Neural cell (in vitro differentiated cells): ENCODE measurements at regions not wholly inside any gene's neighbourhood (a gene's known extent, or its start where the extent isn't known, plus 50 kb on each side); places are given as distances from the start of the nearest gene placed in this dataset.

Experiments used
- H2AFZ ChIP-seq: fragments of 200-600, 300-800 bp; sonication (generic), shearing (Covaris generic); 2 replicates; pipeline ENCODE4 v1.6.0; 2014; ENCODE audit warnings: low read depth, mild to moderate bottlenecking, antibody characterized with exemption, low read length, moderate library complexity
- H3F3A ChIP-seq: fragments of 200-600 bp; shearing (Covaris generic); 2 replicates; pipeline ENCODE4 v1.6.1; 2016; ENCODE audit warnings: mild to moderate bottlenecking, moderate library complexity, mixed read lengths, antibody characterized with exemption, low read length; ENCODE audit not compliant: insufficient read depth, poor library complexity, severe bottlenecking
- H3K27ac ChIP-seq: fragments of 200-600, 300-800 bp; sonication (generic), shearing (Covaris generic); 2 replicates; pipeline ENCODE4 v1.5.1; 2014; ENCODE audit warnings: mild to moderate bottlenecking, low read length, moderate library complexity
- H3K27me3 ChIP-seq: fragments of 300-800, 200-600 bp; sonication (generic), shearing (Covaris generic); 2 replicates; pipeline ENCODE4 v1.6.0; 2014; ENCODE audit warnings: mild to moderate bottlenecking, low read depth, low read length, moderate library complexity; ENCODE audit not compliant: insufficient read depth
- H3K36me3 ChIP-seq: fragments of 300-800, 200-600 bp; sonication (generic), shearing (Covaris generic); 2 replicates; pipeline ENCODE4 v1.5.1; 2014; ENCODE audit warnings: mild to moderate bottlenecking, antibody characterized with exemption, low read length, moderate library complexity; ENCODE audit not compliant: insufficient read depth
- H3K4me2 ChIP-seq: fragments of 300-800, 200-600 bp; sonication (generic), shearing (Covaris generic); 2 replicates; pipeline ENCODE4 v1.6.0; 2014; ENCODE audit warnings: mild to moderate bottlenecking, low read length
- H3K4me3 ChIP-seq: fragments of 300-800, 200-600 bp; sonication (generic), shearing (Covaris generic); 2 replicates; pipeline ENCODE4 v1.5.1; 2014; ENCODE audit warnings: mild to moderate bottlenecking, low read length, moderate library complexity
- H3K79me2 ChIP-seq: fragments of 200-600 bp; shearing (Covaris generic); replicated peaks from 2 replicates; pipeline ENCODE4 v1.6.0; 2014; ENCODE audit warnings: mild to moderate bottlenecking, low read length, moderate library complexity; ENCODE audit not compliant: insufficient read depth
- H3K9ac ChIP-seq: fragments of 300-800, 200-600 bp; sonication (generic), shearing (Covaris generic); 2 replicates; pipeline ENCODE4 v1.6.1; 2016; ENCODE audit warnings: mild to moderate bottlenecking, low read length, mixed read lengths
- H3K9me2 ChIP-seq: fragments of 200-600 bp; shearing (Covaris generic); 2 replicates; pipeline ENCODE4 v1.6.1; 2016; ENCODE audit warnings: mild to moderate bottlenecking, low read length, mixed read lengths; ENCODE audit not compliant: insufficient read depth
- H3K9me3 ChIP-seq: fragments of 200-600, 300-800 bp; sonication (generic), shearing (Covaris generic); 2 replicates; pipeline ENCODE4 v1.6.1; 2016; ENCODE audit warnings: mild to moderate bottlenecking, mixed run types, low read length, moderate library complexity, mixed read lengths
- H4K20me1 ChIP-seq: fragments of 200-600 bp; shearing (Covaris generic); 2 replicates; pipeline ENCODE4 v1.6.1; 2016; ENCODE audit warnings: mild to moderate bottlenecking, mixed run types; ENCODE audit not compliant: insufficient read depth
- EP300 ChIP-seq: fragments of 450-650 bp; conservative IDR thresholded peaks from 2 replicates; pipeline ENCODE4 v1.6.1; 2014; ENCODE audit warnings: antibody characterized with exemption, mild to moderate bottlenecking, moderate library complexity; ENCODE audit not compliant: poor library complexity, severe bottlenecking
- EZH2 ChIP-seq: fragments of 200-600, 300-800 bp; shearing (Covaris generic), sonication (generic); IDR thresholded peaks from 2 replicates; pipeline ENCODE4 v1.6.1; 2014; ENCODE audit warnings: antibody characterized with exemption, low read length, borderline replicate concordance, mild to moderate bottlenecking; ENCODE audit not compliant: insufficient read depth, poor library complexity, severe bottlenecking
- MXI1 ChIP-seq: fragments of 450-650 bp; conservative IDR thresholded peaks from 2 replicates; pipeline ENCODE4 v1.6.1; 2014; ENCODE audit warnings: antibody characterized with exemption, mild to moderate bottlenecking; ENCODE audit not compliant: poor library complexity, severe bottlenecking
- POLR2AphosphoS5 ChIP-seq: IDR thresholded peaks from 2 replicates; pipeline ENCODE4 v1.6.1; 2012
- RAD21 ChIP-seq: fragments of 450-650 bp; conservative IDR thresholded peaks from 2 replicates; pipeline ENCODE4 v1.6.1; 2014; ENCODE audit warnings: antibody characterized with exemption, mild to moderate bottlenecking, moderate library complexity
- REST ChIP-seq: IDR thresholded peaks from 2 replicates; pipeline ENCODE4 v1.6.1; 2012; ENCODE audit warnings: borderline replicate concordance
- SMC3 ChIP-seq: fragments of 450-650 bp; conservative IDR thresholded peaks from 2 replicates; pipeline ENCODE4 v1.6.1; 2014; ENCODE audit warnings: antibody characterized with exemption, mild to moderate bottlenecking, moderate library complexity; ENCODE audit not compliant: poor library complexity
- TAF1 ChIP-seq: IDR thresholded peaks from 2 replicates; pipeline ENCODE4 v1.6.1; 2012; ENCODE audit warnings: low read depth
- TF ChIP-seq, protein P1 (sequence below): fragments of 450-650 bp; IDR thresholded peaks from 2 replicates; pipeline ENCODE4 v1.5.1; 2014; ENCODE audit warnings: antibody characterized with exemption, mild to moderate bottlenecking, moderate library complexity; ENCODE audit not compliant: poor library complexity, severe bottlenecking

GRCh38 chr4:128657638-128658037 is 151.9 kb upstream of the JADE1 start:
- H3K9me2 ChIP-seq, result no peaks in the 10 kb centered on the region
- TF ChIP-seq EZH2, result no peak
- no peak for TF ChIP-seq SMC3
- TF ChIP-seq, protein P1, sequence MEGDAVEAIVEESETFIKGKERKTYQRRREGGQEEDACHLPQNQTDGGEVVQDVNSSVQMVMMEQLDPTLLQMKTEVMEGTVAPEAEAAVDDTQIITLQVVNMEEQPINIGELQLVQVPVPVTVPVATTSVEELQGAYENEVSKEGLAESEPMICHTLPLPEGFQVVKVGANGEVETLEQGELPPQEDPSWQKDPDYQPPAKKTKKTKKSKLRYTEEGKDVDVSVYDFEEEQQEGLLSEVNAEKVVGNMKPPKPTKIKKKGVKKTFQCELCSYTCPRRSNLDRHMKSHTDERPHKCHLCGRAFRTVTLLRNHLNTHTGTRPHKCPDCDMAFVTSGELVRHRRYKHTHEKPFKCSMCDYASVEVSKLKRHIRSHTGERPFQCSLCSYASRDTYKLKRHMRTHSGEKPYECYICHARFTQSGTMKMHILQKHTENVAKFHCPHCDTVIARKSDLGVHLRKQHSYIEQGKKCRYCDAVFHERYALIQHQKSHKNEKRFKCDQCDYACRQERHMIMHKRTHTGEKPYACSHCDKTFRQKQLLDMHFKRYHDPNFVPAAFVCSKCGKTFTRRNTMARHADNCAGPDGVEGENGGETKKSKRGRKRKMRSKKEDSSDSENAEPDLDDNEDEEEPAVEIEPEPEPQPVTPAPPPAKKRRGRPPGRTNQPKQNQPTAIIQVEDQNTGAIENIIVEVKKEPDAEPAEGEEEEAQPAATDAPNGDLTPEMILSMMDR, result no peak
- TF ChIP-seq MXI1, result no peak
- TF ChIP-seq EP300, result no peak
- no peak for TF ChIP-seq POLR2AphosphoS5
- no peak for TF ChIP-seq REST
- TF ChIP-seq RAD21, result no peak
- TF ChIP-seq TAF1, result no peak
- no peaks in the 10 kb centered on the region for H3K79me2 ChIP-seq
- H3K9ac ChIP-seq, result no peak overlapping the region
- H3F3A ChIP-seq, result no peaks in the 10 kb centered on the region
- H3K27me3 ChIP-seq, result no peaks in the 10 kb centered on the region
- no peaks in the 10 kb centered on the region for H4K20me1 ChIP-seq
- H3K27ac ChIP-seq, result no peak overlapping the region
- no peak overlapping the region for H3K4me3 ChIP-seq
- no peaks in the 10 kb centered on the region for H3K36me3 ChIP-seq
- H3K9me3 ChIP-seq, result no peaks in the 10 kb centered on the region
- H2AFZ ChIP-seq, result no peak overlapping the region
- H3K4me2 ChIP-seq, result no peak overlapping the region

- no peak overlapping the region for H2AFZ ChIP-seq
- no peaks in the 10 kb centered on the region for H3K27me3 ChIP-seq
- no peaks in the 10 kb centered on the region for H3F3A ChIP-seq
- H3K9ac ChIP-seq, result no peak overlapping the region
- no peaks in the 10 kb centered on the region for H3K9me3 ChIP-seq
- no peak overlapping the region for H3K4me2 ChIP-seq
- H3K9me2 ChIP-seq, result no peaks in the 10 kb centered on the region
- H3K79me2 ChIP-seq, result no peaks in the 10 kb centered on the region
- H3K27ac ChIP-seq, result no peak overlapping the region
- no peak overlapping the region for H3K4me3 ChIP-seq
- H3K36me3 ChIP-seq, result no peaks in the 10 kb centered on the region
- H4K20me1 ChIP-seq, result no peaks in the 10 kb centered on the region
- no peak for TF ChIP-seq POLR2AphosphoS5
- TF ChIP-seq EZH2, result no peak
- no peak for TF ChIP-seq RAD21
- TF ChIP-seq TAF1, result no peak
- TF ChIP-seq SMC3, result no peak
- no peak for TF ChIP-seq MXI1
- TF ChIP-seq REST, result no peak
Observed at GRCh38 chr4:128654465-128654864, 155.0 kb upstream of the JADE1 start.
